ENCODE measurements at regions not wholly inside any gene's neighbourhood (a gene's known extent, or its start where the extent isn't known, plus 50 kb on each side); places are given as distances from the start of the nearest gene placed in this dataset.

DNA sequence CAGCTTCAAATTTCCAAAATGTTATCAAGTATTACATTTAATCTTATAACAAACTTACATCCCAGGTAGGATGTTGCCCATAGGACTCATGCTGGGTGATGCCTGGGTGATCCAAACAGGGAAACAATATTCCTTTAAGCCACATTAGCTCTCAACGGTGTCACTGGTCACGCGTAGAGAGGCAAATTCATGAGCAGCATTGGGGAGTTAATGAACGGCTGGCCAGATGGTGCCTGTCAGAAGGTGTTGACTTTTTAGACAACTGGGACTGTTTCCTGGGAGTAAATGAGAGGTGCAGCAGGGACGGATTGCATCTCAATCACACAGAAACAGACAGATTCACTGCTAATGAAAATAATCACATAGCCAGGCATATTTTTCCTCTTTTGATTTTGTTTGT lies 83.3 kb upstream of the ID4 start:
- TF ChIP-seq Cebpa-rat (IDR thresholded peaks at IDR 0.05), result no peak
- H3K9me3 ChIP-seq, result no peaks in the 10 kb centered on the region

DNA sequence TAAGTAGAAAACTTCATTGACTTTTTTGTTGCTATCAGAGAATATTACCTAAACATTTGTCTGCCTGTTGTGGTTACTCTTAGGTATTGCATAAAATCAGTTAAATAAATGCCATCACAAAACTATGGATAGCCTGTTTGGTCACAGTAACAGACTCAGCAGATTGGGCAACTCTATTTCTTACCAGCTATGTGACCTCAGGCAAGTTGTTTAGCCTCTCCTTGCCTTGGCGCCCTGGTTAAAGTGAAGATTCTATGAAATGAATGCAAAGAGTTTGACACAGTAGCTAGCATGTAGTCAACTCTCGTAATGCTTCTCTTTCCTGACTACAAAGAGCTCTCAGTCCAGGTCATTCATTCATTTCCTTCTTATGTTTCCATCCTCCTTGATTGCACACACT lies 82.5 kb upstream of the ID4 start:
- Histone ChIP-seq H3K4me1 (no peaks in the 10 kb centered on the region), H3K27me3 (no peaks in the 10 kb centered on the region), H3K4me2 (no peak overlapping the region), H3K9me3 (no peaks in the 10 kb centered on the region), H3K36me3 (no peaks in the 10 kb centered on the region), H3K27ac (no peak overlapping the region), H4K20me1 (no peaks in the 10 kb centered on the region), H3K9ac (no peak overlapping the region), H3K4me3 (no peak overlapping the region)
- TF ChIP-seq Cebpa-rat (IDR thresholded peaks at IDR 0.05), result no peak

More for the DNA sequence above, 83.3 kb upstream of the ID4 start:
- no peak overlapping the region for H3K4me3 ChIP-seq
- no peaks in the 10 kb centered on the region for H3K4me1 ChIP-seq
- no peaks in the 10 kb centered on the region for H3K36me3 ChIP-seq
- no peaks in the 10 kb centered on the region for H4K20me1 ChIP-seq
- no peak overlapping the region for H3K27ac ChIP-seq
- no peak overlapping the region for H3K4me2 ChIP-seq
- no peak overlapping the region for H3K9ac ChIP-seq
- no peaks in the 10 kb centered on the region for H3K27me3 ChIP-seq

DNA sequence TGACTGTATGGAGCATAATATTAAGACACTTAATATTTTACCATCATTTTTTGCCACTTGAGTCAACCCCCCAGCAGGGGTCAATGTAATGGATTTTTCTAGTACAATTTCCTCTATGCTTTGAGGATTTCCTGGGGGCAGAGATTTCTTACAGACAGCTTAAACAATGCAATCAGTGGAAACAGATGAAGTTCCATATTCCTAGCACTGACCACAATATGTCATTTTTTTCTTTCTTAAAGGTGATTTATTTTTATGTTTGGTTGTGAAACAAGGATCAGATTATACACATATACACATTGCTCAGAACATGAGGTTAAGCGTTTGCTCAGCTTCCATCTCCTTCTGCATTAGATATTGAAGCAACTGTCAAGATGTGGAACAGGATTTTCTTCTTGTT lies 82.0 kb upstream of the ID4 start:
- no peaks in the 10 kb centered on the region for H3K27me3 ChIP-seq
- no peak overlapping the region for H3K4me2 ChIP-seq
- no peaks in the 10 kb centered on the region for H4K20me1 ChIP-seq
- no peaks in the 10 kb centered on the region for H3K9me3 ChIP-seq
- TF ChIP-seq Cebpa-rat (IDR thresholded peaks at IDR 0.05), result no peak
- no peak overlapping the region for H3K27ac ChIP-seq
- no peaks in the 10 kb centered on the region for H3K36me3 ChIP-seq
- no peaks in the 10 kb centered on the region for H3K4me1 ChIP-seq
- no peak overlapping the region for H3K9ac ChIP-seq
- no peak overlapping the region for H3K4me3 ChIP-seq

DNA sequence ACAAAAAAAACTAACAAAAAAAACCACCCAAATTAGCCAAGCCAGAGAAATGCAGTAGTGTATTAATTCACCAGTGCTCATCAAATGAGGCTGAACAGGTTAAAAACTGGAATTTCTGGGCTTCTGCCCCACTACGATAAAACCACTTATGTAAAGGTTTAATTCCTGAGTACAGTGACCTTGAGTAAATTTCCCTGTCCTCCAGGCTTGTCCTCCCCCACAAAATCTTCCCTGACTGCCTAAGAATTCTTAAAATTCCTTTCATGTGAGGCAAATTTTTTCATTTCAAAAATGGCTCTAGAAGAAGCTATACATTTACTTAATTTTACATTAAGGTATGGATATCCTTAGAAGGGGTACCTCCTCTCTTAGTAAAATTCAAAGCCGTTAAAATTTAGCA lies 80.1 kb upstream of the ID4 start:
- no peaks in the 10 kb centered on the region for H4K20me1 ChIP-seq
- no peak overlapping the region for H3K9ac ChIP-seq
- no peaks in the 10 kb centered on the region for H3K9me3 ChIP-seq
- no peak overlapping the region for H3K4me3 ChIP-seq
- H3K4me1 ChIP-seq, result no peaks in the 10 kb centered on the region
- no peak overlapping the region for H3K27ac ChIP-seq
- no peaks in the 10 kb centered on the region for H3K36me3 ChIP-seq
- TF ChIP-seq Cebpa-rat (IDR thresholded peaks at IDR 0.05), result no peak
- H3K4me2 ChIP-seq, result no peak overlapping the region
- no peaks in the 10 kb centered on the region for H3K27me3 ChIP-seq

DNA sequence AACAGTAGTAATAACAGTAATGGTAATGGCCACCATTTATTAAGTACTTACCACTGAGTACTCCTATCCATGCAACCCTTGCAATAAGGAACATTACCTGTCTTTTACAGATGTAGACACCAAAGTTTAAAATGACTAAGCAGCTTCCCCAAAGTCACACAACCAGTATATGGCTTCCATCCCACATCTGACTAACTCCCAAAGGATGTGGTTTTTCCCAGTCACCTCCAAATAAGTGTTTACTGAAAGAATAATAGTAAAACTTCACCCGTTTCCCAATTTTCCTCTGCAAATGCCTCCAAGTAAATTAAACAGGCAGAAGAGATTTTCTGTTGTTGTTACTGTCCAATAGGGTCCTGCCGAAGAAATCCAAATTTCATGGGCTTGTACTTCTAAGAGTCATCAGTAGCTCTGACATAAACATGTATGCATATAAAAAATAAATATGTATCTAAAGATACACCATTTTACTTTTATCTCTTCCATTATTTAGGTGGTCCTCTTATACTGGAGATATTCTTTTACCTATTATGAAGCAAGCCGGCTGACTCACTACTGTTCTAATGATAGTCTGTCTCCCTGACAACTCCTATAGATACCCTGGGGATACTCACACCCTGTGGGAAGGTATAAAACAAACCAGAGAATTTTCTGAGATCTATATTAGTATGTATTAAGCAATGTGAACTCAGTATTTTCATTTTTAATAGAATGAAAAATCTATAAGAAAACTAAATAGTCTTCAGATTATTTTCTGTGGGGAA lies 77.9 kb upstream of the ID4 start:
- Histone ChIP-seq H3K9me3 (peaks cover under 1% of the 10 kb centered on the region; the same call in 1 of the 2 replicates), H3K27me3 (no peaks in the 10 kb centered on the region), H3K4me1 (no peaks in the 10 kb centered on the region), H4K20me1 (no peaks in the 10 kb centered on the region), H3K36me3 (no peaks in the 10 kb centered on the region), H3K4me3 (no peak overlapping the region), H3K9ac (no peak overlapping the region), H3K27ac (no peak overlapping the region), H3K4me2 (no peak overlapping the region)
- TF ChIP-seq Cebpa-rat (IDR thresholded peaks at IDR 0.05), result no peak

DNA sequence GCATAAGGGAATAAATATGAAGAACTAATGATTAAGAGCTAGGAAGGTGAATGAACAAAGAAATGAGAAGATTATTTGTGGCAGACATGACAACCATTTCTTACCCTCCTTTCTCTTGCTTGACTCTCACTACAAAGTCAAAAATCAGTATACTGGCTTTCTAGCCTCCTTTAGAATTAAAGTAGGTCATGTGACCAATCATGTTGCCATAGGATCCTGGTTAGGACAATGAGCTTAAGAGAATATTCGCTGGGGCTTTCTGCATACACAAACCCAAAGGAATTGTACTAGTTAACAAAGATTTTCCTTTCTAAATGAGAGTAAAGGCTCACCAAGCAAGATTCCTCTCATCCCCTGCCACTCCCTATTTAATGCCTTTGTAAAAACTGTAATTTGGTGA lies 76.0 kb upstream of the ID4 start:
- Histone ChIP-seq H3K9ac (no peak overlapping the region), H3K27me3 (no peaks in the 10 kb centered on the region), H3K36me3 (no peaks in the 10 kb centered on the region), H3K4me3 (no peak overlapping the region), H4K20me1 (no peaks in the 10 kb centered on the region), H3K27ac (no peak overlapping the region), H3K4me1 (no peaks in the 10 kb centered on the region), H3K4me2 (no peak overlapping the region), H3K9me3 (peaks cover 4% of the 10 kb centered on the region; the same call in 1 of the 2 replicates)
- no peak for TF ChIP-seq Cebpa-rat (IDR thresholded peaks at IDR 0.05)

DNA sequence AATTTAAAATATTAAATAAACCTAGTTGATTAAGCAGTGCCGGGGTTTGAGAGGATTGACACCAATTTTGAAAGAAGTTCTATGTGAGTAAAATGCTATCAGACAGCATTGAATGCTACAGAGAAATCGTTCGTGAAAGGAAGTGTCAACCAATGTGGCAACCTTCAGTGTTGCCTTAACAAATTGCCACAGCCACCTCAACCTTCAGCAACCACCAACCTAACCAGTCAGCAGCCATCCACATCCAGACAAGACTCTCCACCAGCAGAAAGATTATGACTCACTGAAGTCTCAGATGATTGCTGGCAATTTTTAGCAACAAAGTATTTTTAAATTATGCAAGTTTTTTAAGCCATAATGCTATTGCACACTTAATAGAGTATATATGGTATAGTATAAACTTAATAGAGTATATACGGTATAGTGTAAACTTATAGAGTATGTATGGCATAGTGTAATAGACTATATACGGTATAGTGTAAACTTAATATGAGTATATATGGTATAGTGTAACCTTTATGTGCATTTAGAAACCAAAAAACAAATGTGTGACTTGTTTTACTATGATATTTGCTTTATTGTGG lies 65.3 kb upstream of the ID4 start:
- TF ChIP-seq Cebpa-rat (IDR thresholded peaks at IDR 0.05), result no peak
- Histone ChIP-seq H3K36me3 (no peaks in the 10 kb centered on the region), H3K4me2 (no peak overlapping the region), H3K9me3 (no peaks in the 10 kb centered on the region), H3K27me3 (no peaks in the 10 kb centered on the region), H4K20me1 (no peaks in the 10 kb centered on the region), H3K9ac (no peak overlapping the region), H3K4me3 (no peak overlapping the region), H3K27ac (no peak overlapping the region), H3K4me1 (no peaks in the 10 kb centered on the region)

DNA sequence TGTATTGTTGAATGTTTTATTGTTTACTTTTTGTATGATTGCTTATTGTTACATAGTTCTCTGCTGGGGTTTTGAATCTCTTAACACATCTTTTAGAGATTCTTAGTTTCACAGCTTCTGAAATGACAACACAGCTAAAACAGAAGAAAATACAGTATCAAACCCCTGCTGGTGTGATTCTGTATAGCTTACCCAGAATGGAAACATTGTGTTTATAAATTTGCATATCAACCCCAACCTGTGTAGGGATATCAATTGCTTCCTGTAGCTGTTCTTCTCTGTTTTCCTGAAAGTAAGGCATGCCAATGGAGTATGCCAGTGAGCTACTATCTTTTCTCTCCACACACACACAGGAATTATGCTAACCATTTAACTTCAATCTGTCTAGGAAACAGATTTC lies 64.3 kb upstream of the ID4 start:
- no peaks in the 10 kb centered on the region for H3K4me1 ChIP-seq
- no peak overlapping the region for H3K27ac ChIP-seq
- H3K4me3 ChIP-seq, result no peak overlapping the region
- no peaks in the 10 kb centered on the region for H3K36me3 ChIP-seq
- no peaks in the 10 kb centered on the region for H4K20me1 ChIP-seq
- H3K27me3 ChIP-seq, result no peaks in the 10 kb centered on the region
- H3K9me3 ChIP-seq, result no peaks in the 10 kb centered on the region
- H3K4me2 ChIP-seq, result no peak overlapping the region
- TF ChIP-seq Cebpa-rat (IDR thresholded peaks at IDR 0.05), result no peak
- no peak overlapping the region for H3K9ac ChIP-seq

DNA sequence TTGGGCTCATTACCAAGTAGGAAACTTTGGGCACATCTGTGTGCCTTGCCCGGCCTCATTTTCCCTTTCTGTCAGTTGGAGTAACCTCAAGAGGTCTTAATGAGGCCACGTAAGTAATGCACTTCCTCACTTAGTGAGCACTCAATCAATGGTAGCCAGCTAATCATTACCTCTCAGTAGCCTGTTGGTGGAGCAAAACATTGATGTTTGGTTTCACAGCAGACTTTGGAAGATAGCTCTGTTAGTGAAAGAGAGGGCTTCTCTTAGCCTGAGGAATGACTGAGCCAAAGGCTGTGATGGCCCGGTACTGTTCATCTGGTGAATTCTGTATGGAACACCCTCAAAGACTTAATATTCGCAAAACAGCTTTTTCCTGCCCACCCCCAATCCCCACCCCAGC lies 55.9 kb upstream of the ID4 start:
- Histone ChIP-seq H4K20me1 (no peaks in the 10 kb centered on the region), H3K4me3 (no peak overlapping the region), H3K4me2 (no peak overlapping the region), H3K9me3 (no peaks in the 10 kb centered on the region), H3K27ac (no peak overlapping the region), H3K4me1 (no peaks in the 10 kb centered on the region), H3K36me3 (no peaks in the 10 kb centered on the region), H3K27me3 (no peaks in the 10 kb centered on the region), H3K9ac (no peak overlapping the region)
- TF ChIP-seq Cebpa-rat (IDR thresholded peaks at IDR 0.05), result no peak

DNA sequence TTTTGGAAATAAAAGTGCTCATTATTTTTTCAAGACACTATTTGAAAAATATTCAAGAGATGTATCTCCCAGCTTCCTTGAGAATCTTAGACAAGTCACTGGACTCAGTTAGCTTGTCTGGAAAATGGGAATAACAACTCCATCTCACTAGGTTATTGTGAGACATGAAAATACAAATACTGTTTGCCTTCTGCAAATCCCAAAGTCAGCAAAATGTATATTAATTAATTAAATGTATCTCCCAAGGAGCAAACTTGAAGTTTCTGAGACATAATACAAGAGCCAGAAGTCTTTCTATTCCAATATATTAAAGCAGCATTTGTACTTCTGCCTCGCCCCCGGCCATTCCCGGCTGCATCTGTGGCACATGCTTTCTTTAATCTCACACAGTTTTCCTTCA lies 54.6 kb upstream of the ID4 start:
- Histone ChIP-seq H3K4me2 (no peak overlapping the region), H3K27ac (no peak overlapping the region), H3K4me1 (no peaks in the 10 kb centered on the region), H3K9ac (no peak overlapping the region), H3K4me3 (no peak overlapping the region), H3K9me3 (no peaks in the 10 kb centered on the region), H3K36me3 (no peaks in the 10 kb centered on the region), H4K20me1 (no peaks in the 10 kb centered on the region), H3K27me3 (no peaks in the 10 kb centered on the region)
- TF ChIP-seq Cebpa-rat (IDR thresholded peaks at IDR 0.05), result no peak
